HG02973 (cell line): ENCODE measurements at regions not wholly inside any gene's neighbourhood (a gene's known extent, or its start where the extent isn't known, plus 50 kb on each side); places are given as distances from the start of the nearest gene placed in this dataset.

ENCODE experiments used
- ATAC-seq: cut with Tn5 transposase; IDR thresholded peaks from one replicate; pipeline ENCODE4 v1.9.1; 2021; ENCODE audit warnings: moderate library complexity; ENCODE audit not compliant: unreplicated experiment

- no peak for ATAC-seq
Observed at GRCh38 chr11:36874291-36874690, 276.3 kb upstream of the RAG2 start.

GRCh38 chr11:36870361-36870760 lies 272.3 kb upstream of the RAG2 start:
- ATAC-seq = no peak

- no peak for ATAC-seq
Observed at GRCh38 chr11:36868380-36868779, 270.3 kb upstream of the RAG2 start.

GRCh38 chr11:36865846-36866245 lies 267.8 kb upstream of the RAG2 start:
- no peak for ATAC-seq

- ATAC-seq = no peak
Observed at GRCh38 chr11:36854875-36855274, 256.8 kb upstream of the RAG2 start.

GRCh38 chr11:36848660-36849059 lies 250.6 kb upstream of the RAG2 start:
- ATAC-seq = no peak

- no peak for ATAC-seq
Observed at GRCh38 chr11:36840378-36840777, 242.3 kb upstream of the RAG2 start.

- ATAC-seq = no peak
Observed at GRCh38 chr11:36837831-36838437, 239.9 kb upstream of the RAG2 start.

- no peak for ATAC-seq
Observed at GRCh38 chr11:36825251-36825650, 227.2 kb upstream of the RAG2 start.

- ATAC-seq = no peak
Observed at GRCh38 chr11:36824349-36824748, 226.3 kb upstream of the RAG2 start.

- no peak for ATAC-seq
Observed at GRCh38 chr11:36822829-36823228, 224.8 kb upstream of the RAG2 start.

GRCh38 chr11:36818410-36818809 lies 220.4 kb upstream of the RAG2 start:
- ATAC-seq = no peak

GRCh38 chr11:36817336-36817965 lies 219.4 kb upstream of the RAG2 start:
- no peak for ATAC-seq

- no peak for ATAC-seq
Observed at GRCh38 chr11:36809303-36809702, 211.3 kb upstream of the RAG2 start.

- no peak for ATAC-seq
Observed at GRCh38 chr11:36807871-36808270, 209.8 kb upstream of the RAG2 start.

- no peak for ATAC-seq
Observed at GRCh38 chr11:36803084-36803483, 205.0 kb upstream of the RAG2 start.

- no peak for ATAC-seq
Observed at GRCh38 chr11:36792996-36793914, 195.2 kb upstream of the RAG2 start.

GRCh38 chr11:36791957-36792356 lies 193.9 kb upstream of the RAG2 start:
- no peak for ATAC-seq

- ATAC-seq = no peak
Observed at GRCh38 chr11:36790526-36790925, 192.5 kb upstream of the RAG2 start.

GRCh38 chr11:36783808-36784207 lies 185.8 kb upstream of the RAG2 start:
- no peak for ATAC-seq

GRCh38 chr11:36779791-36780190 lies 181.8 kb upstream of the RAG2 start:
- ATAC-seq = no peak

- no peak for ATAC-seq
Observed at GRCh38 chr11:36777311-36777710, 179.3 kb upstream of the RAG2 start.
